Uterus (tissue), 3 donors: ENCODE measurements at regions not wholly inside any gene's neighbourhood (a gene's known extent, or its start where the extent isn't known, plus 50 kb on each side); places are given as distances from the start of the nearest gene placed in this dataset.
"Not testable (repeated sequence)": the region's sequence is repeated elsewhere in the genome, so short reads cannot be mapped to it uniquely, and the experiment has no call there.

Experiments
- DNase-seq, 2 donors: peaks; one replicate each; pipeline ENCODE4 v3.0.0-alpha.2; 2019 to 2020
- H3K27ac ChIP-seq, 2 donors: fragments of 200-600 bp; sonication (generic); 1 replicate in 1 of 2; 2 replicates in 1 of 2; pipeline ENCODE4 v1.5.1; 2016 to 2018
- H3K27me3 ChIP-seq, 2 donors: fragments of 200-600 bp; sonication (generic); one replicate each; pipeline ENCODE4 v1.5.1; 2018 to 2019; ENCODE audit warnings: control low read depth in 1 of 2
- H3K36me3 ChIP-seq, 2 donors: fragments of 200-600 bp; sonication (generic); one replicate each; pipeline ENCODE4 v1.5.1; 2019; ENCODE audit warnings: control low read depth in 1 of 2
- H3K4me1 ChIP-seq, 2 donors: fragments of 200-600 bp; sonication (generic); one replicate each; pipeline ENCODE4 v1.5.1; 2018 to 2019; ENCODE audit warnings: control low read depth in 1 of 2
- H3K4me3 ChIP-seq, 2 donors: fragments of 200-600 bp; sonication (generic); 1 replicate in 1 of 2; 2 replicates in 1 of 2; pipeline ENCODE4 v1.5.1; 2018 to 2019; ENCODE audit warnings: mild to moderate bottlenecking in 1 of 2
- H3K9me3 ChIP-seq, 2 donors: fragments of 200-600 bp; sonication (generic); one replicate each; pipeline ENCODE4 v1.5.1; 2019; ENCODE audit warnings: control low read depth in 1 of 2
- POLR2A ChIP-seq, 2 donors: fragments of 450-650 bp; IDR thresholded peaks; one replicate each; pipeline ENCODE4 v1.6.1; 2016; ENCODE audit warnings: antibody characterized with exemption in 2 of 2, mild to moderate bottlenecking in 1 of 2, moderate library complexity in 1 of 2
- intact Hi-C: fragments of 100-400 bp; cut with DNase I; formaldehyde crosslinking; loops from one replicate; pipeline ENCODE4 v1.15.1; 2023; ENCODE audit warnings: low total_unique reads
- TF ChIP-seq, protein P1 (sequence below), 4 experiments: fragments of 200-600 bp in 2 of 4; fragments of 450-650 bp in 2 of 4; sonication (generic) in 2 of 4; IDR thresholded peaks; one replicate each; pipeline ENCODE4 v1.5.1; 2016 to 2019; ENCODE audit warnings: antibody characterized with exemption in 4 of 4, mild to moderate bottlenecking in 2 of 4, moderate library complexity in 1 of 4
- donor health status: DM: yes; HTN: yes; CAD: no.

DNA sequence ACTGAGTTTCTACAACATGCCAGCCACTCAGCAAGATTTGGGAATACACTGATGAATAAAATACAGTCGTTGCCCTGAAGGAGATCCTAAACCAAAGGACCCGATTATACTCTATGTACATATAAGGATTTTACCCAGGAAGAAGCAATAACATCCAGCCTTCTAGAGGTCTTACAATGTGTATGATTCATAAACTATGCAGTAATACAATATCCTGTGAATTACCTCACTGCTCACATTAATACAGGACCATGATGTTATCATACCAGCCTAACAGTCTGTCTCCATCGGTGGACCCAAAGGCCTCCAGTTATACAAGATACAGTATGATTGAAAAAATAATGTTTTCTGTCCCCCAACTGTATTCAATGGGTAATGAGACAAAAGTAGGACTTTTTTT lies 310.5 kb upstream of the TRPM3 start:
- Histone ChIP-seq H3K36me3 (no peaks in the 10 kb centered on the region), H3K27me3 (no peaks in the 10 kb centered on the region), H3K9me3 (no peaks in the 10 kb centered on the region), H3K4me3 (no peak overlapping the region), H3K27ac (no peak overlapping the region), H3K4me1 (no peaks in the 10 kb centered on the region)
- TF ChIP-seq, protein P1, sequence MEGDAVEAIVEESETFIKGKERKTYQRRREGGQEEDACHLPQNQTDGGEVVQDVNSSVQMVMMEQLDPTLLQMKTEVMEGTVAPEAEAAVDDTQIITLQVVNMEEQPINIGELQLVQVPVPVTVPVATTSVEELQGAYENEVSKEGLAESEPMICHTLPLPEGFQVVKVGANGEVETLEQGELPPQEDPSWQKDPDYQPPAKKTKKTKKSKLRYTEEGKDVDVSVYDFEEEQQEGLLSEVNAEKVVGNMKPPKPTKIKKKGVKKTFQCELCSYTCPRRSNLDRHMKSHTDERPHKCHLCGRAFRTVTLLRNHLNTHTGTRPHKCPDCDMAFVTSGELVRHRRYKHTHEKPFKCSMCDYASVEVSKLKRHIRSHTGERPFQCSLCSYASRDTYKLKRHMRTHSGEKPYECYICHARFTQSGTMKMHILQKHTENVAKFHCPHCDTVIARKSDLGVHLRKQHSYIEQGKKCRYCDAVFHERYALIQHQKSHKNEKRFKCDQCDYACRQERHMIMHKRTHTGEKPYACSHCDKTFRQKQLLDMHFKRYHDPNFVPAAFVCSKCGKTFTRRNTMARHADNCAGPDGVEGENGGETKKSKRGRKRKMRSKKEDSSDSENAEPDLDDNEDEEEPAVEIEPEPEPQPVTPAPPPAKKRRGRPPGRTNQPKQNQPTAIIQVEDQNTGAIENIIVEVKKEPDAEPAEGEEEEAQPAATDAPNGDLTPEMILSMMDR (IDR thresholded peaks at IDR 0.05): no peak
- no peak for TF ChIP-seq POLR2A (IDR thresholded peaks at IDR 0.05)
- intact Hi-C loops: no loop called here
- DNase-seq: no peak

DNA sequence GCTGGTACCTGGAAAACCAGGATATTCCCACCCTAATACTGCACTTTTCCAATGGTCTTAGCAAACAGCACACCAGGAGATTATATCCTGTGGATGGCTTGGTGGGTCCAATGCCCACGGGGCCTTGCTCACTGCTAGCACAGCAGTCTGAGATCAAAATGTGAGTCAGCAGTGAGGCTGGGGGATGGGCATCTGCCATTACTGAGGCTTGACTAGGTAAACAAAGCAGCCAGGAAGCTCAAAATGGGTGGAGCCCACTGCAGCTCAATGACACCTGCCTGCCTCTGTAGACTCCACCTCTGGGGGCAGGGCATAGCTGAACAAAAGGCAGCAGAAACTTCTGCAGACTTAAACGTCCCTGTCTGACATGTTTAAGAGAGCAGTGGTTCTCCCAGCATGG lies 285.9 kb upstream of the TRPM3 start:
- H3K27ac ChIP-seq, DNase-seq, H3K36me3 ChIP-seq, intact Hi-C loops, H3K4me3 ChIP-seq, H3K9me3 ChIP-seq, H3K27me3 ChIP-seq, H3K4me1 ChIP-seq: not testable (repeated sequence)

DNA sequence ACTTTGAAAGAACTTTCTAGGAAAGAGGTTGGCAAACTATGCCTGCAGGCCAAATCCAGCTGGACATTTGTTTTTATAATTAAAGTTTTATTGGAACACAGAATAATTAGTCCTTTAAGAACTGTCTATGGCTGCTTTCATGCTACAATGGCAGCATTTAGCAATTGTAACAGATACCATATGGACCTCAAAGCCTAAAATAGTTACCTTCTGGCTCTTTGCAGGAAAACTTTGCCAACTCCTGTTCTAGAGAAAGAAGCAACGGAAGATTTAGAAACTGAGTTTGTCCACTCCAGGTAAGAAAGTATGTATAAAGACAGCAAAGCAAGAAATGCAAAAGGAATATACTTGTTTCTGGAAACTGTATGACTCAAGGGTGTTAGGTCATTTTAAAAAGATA lies 281.7 kb upstream of the TRPM3 start:
- no peaks in the 10 kb centered on the region for H3K9me3 ChIP-seq
- TF ChIP-seq, protein P1 (IDR thresholded peaks at IDR 0.05): no peak
- TF ChIP-seq POLR2A (IDR thresholded peaks at IDR 0.05): no peak
- H3K27ac ChIP-seq: no peak overlapping the region
- no peaks in the 10 kb centered on the region for H3K4me1 ChIP-seq
- no peaks in the 10 kb centered on the region for H3K27me3 ChIP-seq
- no peak overlapping the region for H3K4me3 ChIP-seq
- DNase-seq: no peak
- no peaks in the 10 kb centered on the region for H3K36me3 ChIP-seq
- intact Hi-C loops: no loop called here

DNA sequence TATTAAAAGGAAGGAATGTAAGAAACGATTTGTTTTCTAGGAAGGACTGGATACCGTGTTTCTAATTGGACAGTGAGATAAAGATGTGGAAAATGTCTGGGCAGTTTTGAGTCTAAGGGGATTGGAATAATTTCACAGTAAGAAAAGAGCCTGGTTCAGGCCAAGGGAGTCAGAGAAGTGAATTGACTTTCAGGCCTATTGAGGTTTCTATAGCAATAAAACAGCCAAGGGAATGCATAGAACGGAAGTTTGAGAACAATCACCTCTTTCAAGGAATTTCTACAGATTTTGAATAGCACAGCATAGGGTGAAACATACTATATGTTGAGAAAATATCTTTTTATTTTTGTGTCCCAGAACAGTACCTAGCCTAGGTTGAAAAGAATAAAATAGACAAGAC lies 271.6 kb upstream of the TRPM3 start:
- intact Hi-C loops: no loop called here
- no peak for TF ChIP-seq POLR2A (IDR thresholded peaks at IDR 0.05)
- TF ChIP-seq, protein P1 (IDR thresholded peaks at IDR 0.05): no peak
- DNase-seq: no peak
- Histone ChIP-seq H3K36me3 (no peaks in the 10 kb centered on the region), H3K9me3 (no peaks in the 10 kb centered on the region), H3K27me3 (no peaks in the 10 kb centered on the region), H3K4me1 (no peaks in the 10 kb centered on the region), H3K4me3 (no peak overlapping the region), H3K27ac (no peak overlapping the region)

DNA sequence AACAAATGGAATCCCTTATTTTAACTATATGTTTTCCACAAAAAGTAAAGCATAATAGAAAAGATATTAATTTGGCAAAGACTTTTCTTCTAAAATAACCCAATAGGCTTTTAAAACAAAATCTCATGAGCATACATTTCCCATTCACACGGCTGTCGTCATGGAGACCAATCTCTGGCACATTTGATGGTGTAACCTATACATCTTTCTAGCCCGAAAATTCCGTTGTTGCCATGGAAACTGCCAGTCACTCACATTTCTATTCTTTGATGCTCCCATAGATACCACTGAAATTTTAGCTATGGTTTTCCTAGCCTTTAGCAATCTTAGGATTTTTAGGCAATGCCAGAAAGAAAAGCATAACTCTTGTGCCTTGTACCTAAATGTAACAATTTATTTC lies 262.9 kb upstream of the TRPM3 start:
- no peak overlapping the region for H3K4me3 ChIP-seq
- intact Hi-C loops: no loop called here
- no peak overlapping the region for H3K27ac ChIP-seq
- no peak for DNase-seq
- no peaks in the 10 kb centered on the region for H3K9me3 ChIP-seq
- no peak for TF ChIP-seq POLR2A (IDR thresholded peaks at IDR 0.05)
- TF ChIP-seq, protein P1 (IDR thresholded peaks at IDR 0.05): no peak
- H3K36me3 ChIP-seq: no peaks in the 10 kb centered on the region
- no peaks in the 10 kb centered on the region for H3K27me3 ChIP-seq
- H3K4me1 ChIP-seq: no peaks in the 10 kb centered on the region

DNA sequence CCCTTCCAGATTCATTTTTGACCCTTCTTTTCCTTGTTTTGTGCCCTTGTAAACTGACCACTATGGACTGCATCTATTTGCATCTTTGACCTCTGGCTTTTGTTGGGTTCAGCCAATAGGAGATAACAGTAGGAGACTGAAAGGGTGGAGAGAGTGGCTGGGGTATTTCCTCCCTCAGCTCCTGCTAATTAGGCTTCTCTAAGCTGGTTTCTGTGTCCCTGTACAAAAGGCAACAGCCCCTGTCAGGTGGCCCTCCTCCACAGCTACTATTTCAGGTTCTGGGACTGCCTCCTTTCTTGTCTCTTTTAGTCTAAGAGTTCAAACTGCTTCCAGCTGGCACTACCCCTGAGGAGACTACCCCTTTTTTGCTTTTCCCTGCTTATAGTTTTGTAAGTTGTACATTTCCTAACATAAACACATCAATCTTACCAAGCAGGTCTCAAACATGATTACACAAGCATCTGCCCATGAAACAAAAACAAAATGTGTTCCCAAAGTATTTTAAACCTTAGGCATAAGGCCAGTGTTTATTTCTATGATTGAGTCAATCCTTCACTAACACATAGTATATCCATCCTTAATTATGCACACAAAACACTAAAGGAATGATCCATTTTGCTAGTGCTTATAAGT lies 262.0 kb upstream of the TRPM3 start:
- Histone ChIP-seq H3K27ac (no peak overlapping the region), H3K4me1 (no peaks in the 10 kb centered on the region), H3K36me3 (no peaks in the 10 kb centered on the region), H3K27me3 (no peaks in the 10 kb centered on the region), H3K9me3 (no peaks in the 10 kb centered on the region), H3K4me3 (no peak overlapping the region)
- TF ChIP-seq POLR2A (IDR thresholded peaks at IDR 0.05): no peak
- TF ChIP-seq, protein P1 (IDR thresholded peaks at IDR 0.05): no peak
- intact Hi-C loops: no loop called here
- DNase-seq: no peak
